Femur (tissue), 1 donor: ENCODE measurements at regions not wholly inside any gene's neighbourhood (a gene's known extent, or its start where the extent isn't known, plus 50 kb on each side); places are given as distances from the start of the nearest gene placed in this dataset.

Source experiments
- DNase-seq: peaks from one replicate; pipeline ENCODE4 v3.0.0-alpha.2; 2017

- no peak for DNase-seq
Observed at GRCh38 chr12:66043035-66043434, 87.5 kb downstream of the LLPH start.

- no peak for DNase-seq
Observed at GRCh38 chr12:66041651-66042363, 88.7 kb downstream of the LLPH start.

- DNase-seq = peak; percentile 33
Observed at GRCh38 chr12:66036317-66036716, 94.2 kb downstream of the LLPH start.

GRCh38 chr12:66035288-66035966 lies 95.1 kb downstream of the LLPH start:
- DNase-seq = no peak

- DNase-seq = no peak
Observed at GRCh38 chr12:66033151-66033550, 97.4 kb downstream of the LLPH start.

- DNase-seq = no peak
Observed at GRCh38 chr12:66032739-66033138, 97.8 kb downstream of the LLPH start.

GRCh38 chr12:66030217-66030781 lies 100.3 kb downstream of the LLPH start:
- DNase-seq = no peak

- no peak for DNase-seq
Observed at GRCh38 chr12:66028390-66028789, 102.2 kb downstream of the LLPH start.

GRCh38 chr12:66025477-66025876 lies 105.1 kb downstream of the LLPH start:
- no peak for DNase-seq

GRCh38 chr12:66024949-66025348 lies 105.6 kb downstream of the LLPH start:
- DNase-seq = no peak

GRCh38 chr12:66020481-66020880 lies 110.1 kb downstream of the LLPH start:
- no peak for DNase-seq

GRCh38 chr12:66017736-66018135 lies 112.8 kb downstream of the LLPH start:
- no peak for DNase-seq
